HEK293 (cell line): ENCODE measurements at regions not wholly inside any gene's neighbourhood (a gene's known extent, or its start where the extent isn't known, plus 50 kb on each side); places are given as distances from the start of the nearest gene placed in this dataset.

ENCODE experiments used
- YY1 ChIP-seq: fragments of 450-650 bp; formaldehyde crosslinking; IDR thresholded peaks from 2 replicates; pipeline ENCODE4 v1.5.1; 2018; ENCODE audit warnings: missing biosample characterization, missing genetic modification characterization
- ZNF24 ChIP-seq: fragments of 450-650 bp; formaldehyde crosslinking; IDR thresholded peaks from 2 replicates; pipeline ENCODE4 v1.5.1; 2016; ENCODE audit warnings: missing biosample characterization, missing genetic modification characterization
- ZNF621 ChIP-seq: fragments of 450-650 bp; formaldehyde crosslinking; IDR thresholded peaks from 2 replicates; pipeline ENCODE4 v1.5.1; 2017; ENCODE audit warnings: missing biosample characterization, missing genetic modification characterization

- TF ChIP-seq ZNF24 (tag by site-specific recombination) (no peak), ZNF621 (tag by site-specific recombination) (no peak), YY1 (tag by site-specific recombination) (no peak)
Observed at GRCh38 chr14:56044196-56044595, 74.0 kb upstream of the PELI2 start.
